Kidney (tissue), 13 donors: ENCODE measurements at regions not wholly inside any gene's neighbourhood (a gene's known extent, or its start where the extent isn't known, plus 50 kb on each side); places are given as distances from the start of the nearest gene placed in this dataset.

Experiments used
- DNase-seq, 5 donors: peaks; one replicate each; pipeline ENCODE4 v3.0.0-alpha.2; 2013 to 2020
- FAIRE-seq: peaks from 2 replicates; lab custom pipeline; 2012; peaks lifted over from hg19 to GRCh38; lab: Jason Lieb, UNC
- H3K27ac ChIP-seq, 2 donors: one replicate each; pipeline ENCODE4 v1.7.0; 2013; ENCODE audit warnings: low read depth in 2 of 2, low read length in 2 of 2, inconsistent platforms in 1 of 2
- H3K27me3 ChIP-seq: one replicate; pipeline ENCODE4 v1.7.1; 2013; ENCODE audit warnings: low read length, inconsistent platforms; ENCODE audit not compliant: control insufficient read depth, insufficient read depth
- H3K36me3 ChIP-seq, 3 donors: one replicate each; pipeline versions ENCODE4 v1.7.0 to v1.7.1; 2013; ENCODE audit warnings: low read length in 3 of 3, control low read depth in 1 of 3, inconsistent platforms in 1 of 3; ENCODE audit not compliant: insufficient read depth in 3 of 3, control insufficient read depth in 2 of 3
- H3K4me1 ChIP-seq, 3 donors: one replicate each; pipeline versions ENCODE4 v1.7.0 to v1.7.1; 2013; ENCODE audit warnings: low read length in 3 of 3, inconsistent platforms in 1 of 3, low read depth in 1 of 3; ENCODE audit not compliant: control insufficient read depth in 2 of 3, insufficient read depth in 2 of 3
- H3K4me3 ChIP-seq, 3 donors: one replicate each; pipeline versions ENCODE4 v1.7.0 to v1.8.1; 2013; ENCODE audit warnings: low read length in 3 of 3, control low read depth in 1 of 3, inconsistent platforms in 1 of 3
- H3K9ac ChIP-seq, 3 donors: one replicate each; pipeline versions ENCODE4 v1.7.0 to v1.7.1; 2013; ENCODE audit warnings: low read length in 3 of 3, control low read depth in 1 of 3, inconsistent platforms in 1 of 3
- H3K9me3 ChIP-seq, 3 donors: one replicate each; pipeline versions ENCODE4 v1.7.0 to v1.7.1; 2013; ENCODE audit warnings: low read length in 3 of 3, control low read depth in 1 of 3, inconsistent platforms in 1 of 3; ENCODE audit not compliant: control insufficient read depth in 2 of 3, insufficient read depth in 1 of 3
- intact Hi-C: fragments of 100-400 bp; cut with DNase I; formaldehyde crosslinking; loops from one replicate; pipeline ENCODE4 v1.11.1; 2022
- TF ChIP-seq, protein P1 (sequence below): IDR thresholded peaks from 3 replicates; pipeline ENCODE4 v1.5.1; 2012; ENCODE audit warnings: mild to moderate bottlenecking, moderate library complexity, borderline replicate concordance; ENCODE audit not compliant: insufficient read depth; ENCODE audit errors: extremely low read depth
- donor health status: control.
- donor health status: control.
- donor health status: control.
- donor health status: control.
- donor health status: control.
- donor health status: DM: yes; HTN: yes; CAD: no.
- donor health status: Normal renal cell carcinoma (clear cell type).

DNA sequence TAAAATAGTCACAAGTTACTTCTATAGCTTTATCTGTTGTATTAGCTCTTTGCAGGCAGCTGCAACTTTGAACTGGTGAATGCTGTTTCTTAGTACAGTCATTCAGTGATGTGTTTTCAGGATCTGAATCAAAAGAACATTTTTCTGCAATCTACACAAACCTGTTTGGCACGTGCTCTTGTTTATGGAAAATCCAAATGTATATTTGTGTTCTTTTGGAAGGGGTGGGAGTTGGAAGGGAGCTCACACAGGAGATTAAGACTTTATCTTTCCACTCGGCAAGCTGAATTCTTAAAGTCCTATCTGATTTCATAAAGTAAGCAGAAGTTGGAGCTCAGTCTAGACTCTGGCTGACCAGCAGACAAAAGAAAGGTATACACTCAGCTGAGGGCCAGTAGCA lies 300.2 kb downstream of the MAP2K6 start:
- DNase-seq (no peak), FAIRE-seq (no peak)
- Histone ChIP-seq H3K27ac (no peak overlapping the region), H3K27me3 (no peaks in the 10 kb centered on the region), H3K4me1 (peaks cover 3 to 9% (median 4%) of the 10 kb centered on the region in 3 donors), H3K36me3 (no peaks in the 10 kb centered on the region), H3K4me3 (no peak overlapping the region), H3K9ac (no peak overlapping the region), H3K9me3 (no peaks in the 10 kb centered on the region)
- TF ChIP-seq, protein P1, sequence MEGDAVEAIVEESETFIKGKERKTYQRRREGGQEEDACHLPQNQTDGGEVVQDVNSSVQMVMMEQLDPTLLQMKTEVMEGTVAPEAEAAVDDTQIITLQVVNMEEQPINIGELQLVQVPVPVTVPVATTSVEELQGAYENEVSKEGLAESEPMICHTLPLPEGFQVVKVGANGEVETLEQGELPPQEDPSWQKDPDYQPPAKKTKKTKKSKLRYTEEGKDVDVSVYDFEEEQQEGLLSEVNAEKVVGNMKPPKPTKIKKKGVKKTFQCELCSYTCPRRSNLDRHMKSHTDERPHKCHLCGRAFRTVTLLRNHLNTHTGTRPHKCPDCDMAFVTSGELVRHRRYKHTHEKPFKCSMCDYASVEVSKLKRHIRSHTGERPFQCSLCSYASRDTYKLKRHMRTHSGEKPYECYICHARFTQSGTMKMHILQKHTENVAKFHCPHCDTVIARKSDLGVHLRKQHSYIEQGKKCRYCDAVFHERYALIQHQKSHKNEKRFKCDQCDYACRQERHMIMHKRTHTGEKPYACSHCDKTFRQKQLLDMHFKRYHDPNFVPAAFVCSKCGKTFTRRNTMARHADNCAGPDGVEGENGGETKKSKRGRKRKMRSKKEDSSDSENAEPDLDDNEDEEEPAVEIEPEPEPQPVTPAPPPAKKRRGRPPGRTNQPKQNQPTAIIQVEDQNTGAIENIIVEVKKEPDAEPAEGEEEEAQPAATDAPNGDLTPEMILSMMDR = no peak
- intact Hi-C loops = no loop called here

DNA sequence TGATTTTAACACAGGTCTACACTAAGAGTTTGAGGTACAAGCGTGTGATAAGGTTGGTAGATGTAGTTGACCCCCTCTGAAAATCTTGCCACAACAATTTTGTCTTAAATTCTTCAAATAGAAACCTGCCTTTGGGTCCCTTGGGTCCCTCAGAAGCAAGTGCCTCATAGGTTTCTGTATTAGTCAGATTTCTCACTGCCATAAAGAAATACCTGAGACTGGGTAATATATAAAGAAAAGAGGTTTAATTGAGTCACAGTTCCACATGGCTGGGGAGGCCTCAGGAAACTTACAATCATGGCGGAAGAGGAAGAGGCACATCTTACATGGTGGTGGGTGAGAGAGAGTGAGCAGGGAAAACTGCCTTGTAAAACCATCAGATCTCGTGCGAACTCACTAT lies 301.2 kb downstream of the MAP2K6 start:
- FAIRE-seq (no peak), DNase-seq (no peak)
- intact Hi-C loops = no loop called here
- Histone ChIP-seq H3K4me1 (peaks cover 3 to 8% (median 4%) of the 10 kb centered on the region in 3 donors), H3K27ac (peak overlapping the region; percentile 56 to 68), H3K9me3 (no peaks in the 10 kb centered on the region), H3K36me3 (no peaks in the 10 kb centered on the region), H3K4me3 (no peak overlapping the region), H3K27me3 (no peaks in the 10 kb centered on the region), H3K9ac (no peak overlapping the region)
- TF ChIP-seq, protein P1 = no peak

- Histone ChIP-seq H3K9me3 (no peaks in the 10 kb centered on the region), H3K4me1 (peaks cover 0 to 6% (median 3%) of the 10 kb centered on the region in 3 donors), H3K27ac (peak overlapping the region; percentile 56 to 68), H3K4me3 (no peak overlapping the region), H3K9ac (no peak overlapping the region), H3K27me3 (no peaks in the 10 kb centered on the region), H3K36me3 (no peaks in the 10 kb centered on the region)
- intact Hi-C loops = no loop called here
- peak in 3 of 5 donors; percentile 57 to 78 (median 73) for DNase-seq
- TF ChIP-seq, protein P1 = no peak
- peak; percentile 80 for FAIRE-seq
These were observed 302.1 kb downstream of the MAP2K6 start for GRCh38 chr17:69716556-69716955.

- no peaks in the 10 kb centered on the region for H3K36me3 ChIP-seq
- H3K27ac ChIP-seq = peak overlapping the region; percentile 56 to 68
- no peaks in the 10 kb centered on the region for H3K27me3 ChIP-seq
- DNase-seq (peak in 1 of 5 donors; percentile 33), FAIRE-seq (no peak)
- H3K9me3 ChIP-seq = no peaks in the 10 kb centered on the region
- H3K4me3 ChIP-seq = no peak overlapping the region
- no peak overlapping the region for H3K9ac ChIP-seq
- TF ChIP-seq, protein P1 = no peak
- peaks cover 0 to 3% (median 0%) of the 10 kb centered on the region in 3 donors for H3K4me1 ChIP-seq
- intact Hi-C loops = no loop called here
These were observed 302.7 kb downstream of the MAP2K6 start for GRCh38 chr17:69717214-69717613.
